GM19023 (cell line): ENCODE measurements at regions not wholly inside any gene's neighbourhood (a gene's known extent, or its start where the extent isn't known, plus 50 kb on each side); places are given as distances from the start of the nearest gene placed in this dataset.
"Not testable (repeated sequence)": the region's sequence is repeated elsewhere in the genome, so short reads cannot be mapped to it uniquely, and the experiment has no call there.

ENCODE experiments used
- ATAC-seq: cut with Tn5 transposase; IDR thresholded peaks from one replicate; pipeline ENCODE4 v1.9.1; 2021; ENCODE audit warnings: mild to moderate bottlenecking, moderate library complexity; ENCODE audit not compliant: unreplicated experiment

DNA sequence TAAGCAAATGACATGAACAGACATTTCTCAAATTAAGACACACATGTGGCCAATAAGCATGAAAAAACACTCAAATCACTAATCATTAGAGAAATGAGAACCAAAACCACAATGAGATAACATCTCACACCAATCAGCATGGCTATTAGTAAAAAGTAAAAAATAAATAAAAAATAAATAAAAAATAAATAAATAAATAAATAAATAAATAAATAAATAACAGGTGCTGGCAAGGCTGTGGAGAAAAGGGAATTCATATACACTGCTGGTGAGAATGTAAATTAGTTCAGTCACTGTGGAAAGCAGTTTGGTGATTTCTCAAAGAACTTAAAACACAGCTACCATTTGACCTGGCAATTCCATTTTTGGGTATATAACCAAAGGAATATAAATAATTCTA is 167.1 kb upstream of the CNKSR2 start:
- ATAC-seq: no peak

DNA sequence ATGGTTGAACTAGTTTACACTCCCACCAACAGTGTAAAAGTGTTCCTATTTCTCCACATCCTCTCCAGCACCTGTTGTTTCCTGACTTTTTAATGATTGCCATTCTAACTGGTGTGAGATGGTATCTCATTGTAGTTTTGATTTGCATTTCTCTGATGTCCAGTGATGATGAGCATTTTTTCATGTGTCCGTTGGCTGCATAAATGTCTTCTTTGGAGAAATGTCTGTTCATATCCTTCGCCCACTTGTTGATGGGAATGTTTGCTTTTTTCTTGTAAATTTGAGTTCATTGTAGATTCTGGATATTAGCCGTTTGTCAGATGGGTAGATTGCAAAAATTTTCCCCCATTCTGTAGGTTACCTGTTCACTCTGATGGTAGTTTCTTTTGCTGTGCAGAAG is 155.0 kb upstream of the CNKSR2 start:
- ATAC-seq: not testable (repeated sequence)

DNA sequence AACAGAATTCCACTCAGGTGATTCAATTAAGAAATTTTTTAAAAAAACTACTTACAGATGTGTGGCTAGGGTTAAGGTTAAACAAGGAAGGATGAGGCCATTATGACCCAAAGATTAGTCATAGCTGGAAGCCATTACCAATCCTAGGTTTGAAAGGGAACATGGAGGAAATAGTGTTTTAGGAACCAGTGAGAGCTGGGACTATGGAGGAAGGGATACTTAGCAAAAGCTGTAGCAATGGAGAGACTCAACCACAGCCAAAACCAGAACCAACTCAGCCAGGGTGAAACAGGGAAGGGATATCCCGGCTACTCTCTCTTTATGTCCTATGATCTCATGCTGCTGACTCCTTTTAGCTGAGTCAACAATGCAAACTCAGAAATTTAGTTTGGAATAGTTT is 148.6 kb upstream of the CNKSR2 start:
- ATAC-seq: no peak

DNA sequence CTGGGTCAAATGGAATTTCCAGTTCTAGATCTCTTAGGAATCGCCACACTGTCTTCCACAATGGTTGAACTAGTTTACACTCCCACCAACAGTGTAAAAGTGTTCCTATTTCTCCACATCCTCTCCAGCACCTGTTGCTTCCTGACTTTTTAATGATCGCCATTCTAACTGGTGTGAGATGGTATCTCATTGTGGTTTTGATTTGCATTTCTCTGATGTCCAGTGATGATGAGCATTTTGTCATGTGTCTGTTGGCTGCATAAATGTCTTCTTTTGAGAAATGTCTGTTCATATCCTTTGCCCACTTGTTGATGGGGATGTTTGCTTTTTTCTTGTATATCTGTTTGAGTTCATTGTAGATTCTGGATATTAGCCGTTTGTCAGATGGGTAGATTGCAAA is 145.2 kb upstream of the CNKSR2 start:
- ATAC-seq: not testable (repeated sequence)

DNA sequence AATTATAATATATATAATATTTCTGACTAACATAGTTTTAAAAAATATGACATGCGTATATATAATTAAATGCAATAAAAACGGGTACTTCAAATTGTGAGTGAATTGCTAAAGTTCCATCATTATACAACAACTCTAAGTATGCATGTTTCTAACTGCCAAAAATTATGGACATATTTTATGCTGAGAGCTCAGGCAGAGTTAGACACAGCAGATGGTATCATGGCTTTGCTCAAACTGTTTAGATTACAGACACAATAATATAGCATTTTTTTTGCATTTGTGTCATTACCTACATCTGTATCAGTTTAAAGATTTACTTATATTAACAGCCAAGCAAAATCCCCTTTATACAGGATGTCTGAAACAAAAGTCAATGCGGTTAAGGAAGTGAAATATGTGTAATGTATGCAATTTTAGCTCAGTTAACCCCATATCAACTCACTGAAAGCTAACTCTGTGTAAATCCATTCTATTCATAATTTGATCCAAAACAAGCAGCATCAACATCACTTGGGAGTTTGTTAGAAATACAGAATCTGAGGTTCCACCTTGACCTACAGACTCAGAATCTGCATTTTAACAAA is 119.1 kb upstream of the CNKSR2 start:
- ATAC-seq: peak; percentile 83

DNA sequence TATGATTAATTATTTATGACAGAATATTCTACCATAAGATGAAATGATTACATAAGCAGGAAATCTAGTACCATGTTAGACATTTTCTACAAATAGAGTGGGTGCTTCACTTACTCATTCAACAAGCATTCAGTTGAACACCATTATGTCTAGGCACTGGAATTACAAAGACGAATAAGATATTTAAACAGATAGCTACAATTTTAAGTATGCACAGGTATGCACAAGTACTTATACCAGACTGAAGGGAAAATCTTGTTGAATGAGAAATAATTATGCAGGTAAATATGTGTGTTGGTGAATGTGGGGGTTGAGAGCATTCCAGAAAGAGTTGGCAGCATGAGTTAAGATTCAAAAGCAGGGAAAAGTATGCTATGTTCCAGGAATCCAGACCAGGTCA is 107.3 kb upstream of the CNKSR2 start:
- ATAC-seq: no peak

DNA sequence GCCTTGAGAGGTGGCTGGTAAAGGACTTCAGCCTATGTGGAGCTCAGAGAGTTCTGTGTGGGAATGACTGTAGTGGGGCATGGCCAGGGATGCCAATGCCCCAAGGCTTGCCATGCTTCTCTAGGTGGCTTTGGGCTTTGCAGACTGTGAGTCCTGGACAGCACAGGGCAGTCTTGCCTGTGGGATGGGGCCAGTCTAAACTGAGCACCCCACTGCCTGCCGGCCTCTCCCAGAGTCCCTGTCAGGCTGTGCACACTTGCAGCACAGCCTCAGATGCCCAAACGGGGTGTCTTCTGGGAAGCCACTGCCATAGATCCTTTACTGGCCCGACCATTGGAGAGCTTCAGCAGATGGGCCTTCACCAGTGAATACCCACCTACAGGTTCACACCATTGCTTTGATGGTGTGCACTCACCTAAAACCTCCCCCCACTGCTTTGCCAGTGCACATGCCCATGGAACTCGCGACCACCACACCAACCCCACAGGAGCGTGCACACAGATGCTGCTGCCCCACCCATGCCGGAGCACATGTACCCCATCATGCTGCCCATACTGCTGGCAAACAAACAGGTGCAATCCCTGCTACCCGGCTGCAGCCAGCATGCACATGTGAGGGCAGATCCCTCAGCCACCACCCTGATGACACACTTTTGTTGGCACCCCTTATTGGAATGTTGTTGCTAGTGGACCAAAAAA is 97.3 kb upstream of the CNKSR2 start:
- ATAC-seq: no peak

DNA sequence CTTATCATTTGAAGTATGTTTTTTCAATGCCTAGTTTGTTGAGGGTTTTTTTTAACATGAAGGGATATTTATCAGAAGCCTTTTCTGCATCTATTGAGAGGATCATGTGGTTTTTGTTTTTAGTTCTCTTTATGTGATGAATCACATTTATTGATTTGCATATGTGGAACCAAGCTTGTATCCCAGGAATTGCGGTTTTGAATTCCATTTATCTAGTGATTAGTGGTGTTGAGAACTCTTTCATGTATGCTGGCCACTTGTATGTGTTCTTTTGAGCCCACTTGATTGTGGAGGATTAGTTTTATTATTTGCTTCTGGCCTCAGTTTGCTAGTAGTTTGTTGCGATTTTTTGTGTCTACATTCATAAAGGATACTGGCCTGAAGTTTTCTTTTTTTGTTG is 85.0 kb upstream of the CNKSR2 start:
- no peak for ATAC-seq

DNA sequence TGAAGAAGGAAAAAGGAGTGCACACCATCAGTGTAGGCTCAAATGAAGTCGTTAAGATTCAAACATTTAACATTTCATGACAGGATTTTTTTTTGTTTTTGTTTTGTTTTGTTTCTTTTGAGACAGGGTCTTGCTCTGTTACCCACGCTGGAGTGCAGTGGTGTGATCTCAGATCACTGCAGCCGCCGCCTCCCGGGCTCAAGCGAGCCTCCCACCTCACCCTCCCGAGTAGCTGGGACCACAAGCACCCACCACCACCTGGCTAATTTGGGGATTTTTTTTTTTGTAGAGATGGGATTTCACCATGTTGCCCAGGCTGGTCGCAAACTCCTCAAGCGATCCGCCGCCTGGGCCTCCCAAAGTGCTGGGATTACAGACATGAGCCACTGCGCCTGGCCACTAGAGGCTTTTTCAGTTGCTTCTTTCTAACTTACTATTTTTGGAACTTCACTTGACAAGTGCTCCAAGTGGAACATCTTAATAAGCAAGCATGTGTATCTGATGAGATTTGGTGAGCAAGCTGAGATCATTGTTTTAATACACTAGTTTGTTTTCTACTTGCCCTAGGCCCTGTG is 78.9 kb upstream of the CNKSR2 start:
- no peak for ATAC-seq

DNA sequence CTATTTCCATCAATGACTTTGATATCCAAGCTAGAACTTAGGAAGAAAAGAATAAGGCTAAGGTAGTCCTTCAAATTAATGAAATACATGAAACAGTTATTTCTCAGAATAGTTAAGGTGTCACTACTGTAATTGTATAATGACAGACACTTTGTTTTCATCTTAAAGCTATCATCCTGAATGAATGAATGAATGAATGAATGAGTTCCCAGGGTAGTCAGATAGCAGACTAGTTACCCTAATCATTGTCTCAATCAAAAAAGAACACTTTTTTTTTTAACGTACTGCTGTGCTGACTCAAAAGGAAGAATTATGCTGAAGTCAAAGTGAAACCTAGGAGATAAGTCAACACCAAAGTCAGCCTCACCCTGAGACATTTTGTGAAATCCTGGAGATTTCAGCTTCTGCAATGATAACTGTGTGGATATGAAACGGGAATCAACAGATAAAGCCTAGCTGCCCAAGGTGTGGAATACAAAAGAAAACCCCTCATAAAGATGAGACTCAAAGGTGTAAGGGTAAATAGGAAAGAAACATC is 68.3 kb upstream of the CNKSR2 start:
- no peak for ATAC-seq

DNA sequence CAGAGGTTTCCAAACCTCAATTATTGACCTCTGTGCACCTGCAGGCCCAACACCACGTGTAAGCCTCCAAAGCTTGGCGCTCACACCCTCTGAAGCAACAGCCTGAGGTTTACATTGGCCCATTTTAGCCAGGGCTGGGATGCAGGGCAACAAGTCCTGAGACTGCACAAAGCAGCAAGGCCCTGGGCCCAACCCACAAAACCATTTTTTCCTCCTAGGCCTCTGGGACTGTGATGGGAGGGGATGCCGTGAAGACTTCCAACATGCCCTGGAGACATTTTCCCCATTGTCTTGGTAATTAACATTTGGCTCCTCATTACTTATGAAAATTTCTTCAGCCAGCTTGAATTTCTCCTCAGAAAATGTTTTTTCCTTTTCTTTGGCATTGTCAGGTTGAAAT is 54.9 kb upstream of the CNKSR2 start:
- no peak for ATAC-seq
